GM18870 (cell line): ENCODE measurements at regions not wholly inside any gene's neighbourhood (a gene's known extent, or its start where the extent isn't known, plus 50 kb on each side); places are given as distances from the start of the nearest gene placed in this dataset.
"Not testable (repeated sequence)": the region's sequence is repeated elsewhere in the genome, so short reads cannot be mapped to it uniquely, and the experiment has no call there.

Experiments used
- ATAC-seq: cut with Tn5 transposase; IDR thresholded peaks from one replicate; pipeline ENCODE4 v1.9.1; 2021; ENCODE audit warnings: moderate library complexity; ENCODE audit not compliant: unreplicated experiment

GRCh38 chrX:150231368-150231767, 131.7 kb upstream of the MAMLD1 start:
- ATAC-seq, result not testable (repeated sequence)

- ATAC-seq, result not testable (repeated sequence)
Observed at GRCh38 chrX:150232222-150232621, 130.9 kb upstream of the MAMLD1 start.

GRCh38 chrX:150234126-150234525, 129.0 kb upstream of the MAMLD1 start:
- ATAC-seq, result no peak

GRCh38 chrX:150236327-150236726, 126.8 kb upstream of the MAMLD1 start:
- no peak for ATAC-seq

- ATAC-seq, result no peak
Observed at GRCh38 chrX:150238632-150239382, 124.3 kb upstream of the MAMLD1 start.

- no peak for ATAC-seq
Observed at GRCh38 chrX:150239946-150240642, 123.0 kb upstream of the MAMLD1 start.

- ATAC-seq, result no peak
Observed at GRCh38 chrX:150240643-150240970, 122.5 kb upstream of the MAMLD1 start.

GRCh38 chrX:150253959-150254620, 109.0 kb upstream of the MAMLD1 start:
- ATAC-seq, result no peak

- ATAC-seq, result no peak
Observed at GRCh38 chrX:150254909-150255308, 108.2 kb upstream of the MAMLD1 start.

- ATAC-seq, result no peak
Observed at GRCh38 chrX:150255441-150256296, 107.4 kb upstream of the MAMLD1 start.

- no peak for ATAC-seq
Observed at GRCh38 chrX:150256297-150256650, 106.8 kb upstream of the MAMLD1 start.

- ATAC-seq, result no peak
Observed at GRCh38 chrX:150257353-150258175, 105.6 kb upstream of the MAMLD1 start.

- ATAC-seq, result no peak
Observed at GRCh38 chrX:150258176-150258425, 105.0 kb upstream of the MAMLD1 start.

- ATAC-seq, result no peak
Observed at GRCh38 chrX:150258463-150259430, 104.4 kb upstream of the MAMLD1 start.

- no peak for ATAC-seq
Observed at GRCh38 chrX:150262456-150262855, 100.7 kb upstream of the MAMLD1 start.

GRCh38 chrX:150268839-150269355, 94.2 kb upstream of the MAMLD1 start:
- no peak for ATAC-seq

- no peak for ATAC-seq
Observed at GRCh38 chrX:150269605-150270254, 93.4 kb upstream of the MAMLD1 start.

GRCh38 chrX:150270622-150271021, 92.5 kb upstream of the MAMLD1 start:
- no peak for ATAC-seq
